Left lung (tissue), 4 donors: ENCODE measurements at regions not wholly inside any gene's neighbourhood (a gene's known extent, or its start where the extent isn't known, plus 50 kb on each side); places are given as distances from the start of the nearest gene placed in this dataset.

Experiments used
- ATAC-seq: fragments of 200-7000 bp; cut with Tn5 transposase; one replicate; pipeline ENCODE4 v1.9.1; 2020; ENCODE audit warnings: moderate library complexity
- DNase-seq, 4 donors: peaks; one replicate each; pipeline ENCODE4 v3.0.0-alpha.2; 2013 to 2020
- H3K27ac ChIP-seq, 2 donors: fragments of 200-600 bp; sonication (generic) in 1 of 2; one replicate each; pipeline versions ENCODE4 v1.5.0 to v1.8.0; 2020 to 2021
- H3K27me3 ChIP-seq, 2 donors: fragments of 200-600 bp; sonication (generic) in 1 of 2; one replicate each; pipeline versions ENCODE4 v1.5.0 to v1.8.0; 2020 to 2021
- H3K36me3 ChIP-seq, 2 donors: fragments of 200-600 bp; sonication (generic) in 1 of 2; one replicate each; pipeline versions ENCODE4 v1.5.0 to v1.8.0; 2020 to 2021
- H3K4me1 ChIP-seq, 2 donors: fragments of 200-600 bp; one replicate each; pipeline ENCODE4 v1.8.0; 2021
- H3K4me3 ChIP-seq, 2 donors: fragments of 200-600 bp; sonication (generic) in 1 of 2; one replicate each; pipeline versions ENCODE4 v1.5.0 to v1.8.0; 2020 to 2021; ENCODE audit warnings: mild to moderate bottlenecking in 1 of 2
- H3K9me3 ChIP-seq, 2 donors: fragments of 200-600 bp; sonication (generic) in 1 of 2; one replicate each; pipeline versions ENCODE4 v1.5.0 to v1.8.0; 2020 to 2021
- CTCF ChIP-seq, 2 donors: fragments of 200-600 bp; sonication (generic) in 1 of 2; IDR thresholded peaks; one replicate each; pipeline versions ENCODE4 v1.5.0 to v1.8.0; 2021; ENCODE audit warnings: antibody characterized with exemption in 2 of 2
- intact Hi-C, 2 donors: fragments of 100-400 bp; cut with DNase I; formaldehyde crosslinking; loops; one replicate each; pipeline versions ENCODE4 v1.11.2 to v1.14.2; 2022
- donor health status: DM: no; HTN: yes; CAD: no.
- donor health status: DM: no; HTN: no; CAD: no.

- DNase-seq (peak in 2 of 4 donors; percentile 21 to 57), ATAC-seq (no peak)
- H3K27ac ChIP-seq, result no peak overlapping the region
- H3K9me3 ChIP-seq, result no peaks in the 10 kb centered on the region
- no peak overlapping the region for H3K4me3 ChIP-seq
- no peaks in the 10 kb centered on the region for H3K36me3 ChIP-seq
- peaks cover 0 to 2% of the 10 kb centered on the region in 2 donors for H3K27me3 ChIP-seq
- intact Hi-C loops, result no loop called here
- no peak for TF ChIP-seq CTCF (IDR thresholded peaks at IDR 0.05)
- no peaks in the 10 kb centered on the region for H3K4me1 ChIP-seq
Measured at GRCh38 chr14:104284107-104284592, 145.8 kb downstream of the KIF26A start.

GRCh38 chr14:104284636-104285507 lies 146.5 kb downstream of the KIF26A start:
- TF ChIP-seq CTCF (IDR thresholded peaks at IDR 0.05), result no peak
- intact Hi-C loops, result no loop called here
- ATAC-seq (no peak), DNase-seq (peak in 2 of 4 donors; percentile 27 to 57)
- Histone ChIP-seq H3K27ac (no peak overlapping the region), H3K36me3 (no peaks in the 10 kb centered on the region), H3K4me1 (no peaks in the 10 kb centered on the region), H3K4me3 (no peak overlapping the region), H3K27me3 (no peaks in the 10 kb centered on the region), H3K9me3 (no peaks in the 10 kb centered on the region)

- DNase-seq (peak in 1 of 4 donors; percentile 43), ATAC-seq (no peak)
- intact Hi-C loops, result no loop called here
- peaks cover 0 to 6% of the 10 kb centered on the region in 2 donors for H3K27me3 ChIP-seq
- H3K4me1 ChIP-seq, result no peaks in the 10 kb centered on the region
- H3K4me3 ChIP-seq, result no peak overlapping the region
- TF ChIP-seq CTCF (IDR thresholded peaks at IDR 0.05), result no peak
- H3K36me3 ChIP-seq, result no peaks in the 10 kb centered on the region
- no peaks in the 10 kb centered on the region for H3K9me3 ChIP-seq
- H3K27ac ChIP-seq, result no peak overlapping the region
Measured at GRCh38 chr14:104285508-104285840, 147.1 kb downstream of the KIF26A start.

GRCh38 chr14:104286086-104286485 lies 147.7 kb downstream of the KIF26A start:
- ATAC-seq (no peak), DNase-seq (peak in 1 of 4 donors; percentile 24)
- H3K27me3 ChIP-seq, result peaks cover 0 to 12% of the 10 kb centered on the region in 2 donors
- no peaks in the 10 kb centered on the region for H3K9me3 ChIP-seq
- H3K27ac ChIP-seq, result no peak overlapping the region
- intact Hi-C loops, result no loop called here
- no peak for TF ChIP-seq CTCF (IDR thresholded peaks at IDR 0.05)
- H3K4me3 ChIP-seq, result no peak overlapping the region
- H3K36me3 ChIP-seq, result no peaks in the 10 kb centered on the region
- H3K4me1 ChIP-seq, result no peaks in the 10 kb centered on the region

- H3K4me3 ChIP-seq, result no peak overlapping the region
- no peak overlapping the region for H3K27ac ChIP-seq
- H3K27me3 ChIP-seq, result peaks cover 0 to 16% of the 10 kb centered on the region in 2 donors
- no peak for ATAC-seq
- DNase-seq, result peak in 1 of 4 donors; percentile 48
- no peaks in the 10 kb centered on the region for H3K36me3 ChIP-seq
- no peaks in the 10 kb centered on the region for H3K9me3 ChIP-seq
- intact Hi-C loops, result no loop called here
- no peak for TF ChIP-seq CTCF (IDR thresholded peaks at IDR 0.05)
- no peaks in the 10 kb centered on the region for H3K4me1 ChIP-seq
Measured at GRCh38 chr14:104286496-104286895, 148.1 kb downstream of the KIF26A start.
